ENCODE measurements at regions not wholly inside any gene's neighbourhood (a gene's known extent, or its start where the extent isn't known, plus 50 kb on each side); places are given as distances from the start of the nearest gene placed in this dataset.

- no peak for DNase-seq (ENCODE audit: low read depth)
- H3K4me3 ChIP-seq (ENCODE audit: low read length) = no peak overlapping the region
- no peak for TF ChIP-seq CTCF (conservative IDR thresholded peaks at IDR 0.05; ENCODE audit: low read length)
These were observed 50.5 kb upstream of the ABI3BP start for GRCh38 chr3:101043687-101044078.

DNA sequence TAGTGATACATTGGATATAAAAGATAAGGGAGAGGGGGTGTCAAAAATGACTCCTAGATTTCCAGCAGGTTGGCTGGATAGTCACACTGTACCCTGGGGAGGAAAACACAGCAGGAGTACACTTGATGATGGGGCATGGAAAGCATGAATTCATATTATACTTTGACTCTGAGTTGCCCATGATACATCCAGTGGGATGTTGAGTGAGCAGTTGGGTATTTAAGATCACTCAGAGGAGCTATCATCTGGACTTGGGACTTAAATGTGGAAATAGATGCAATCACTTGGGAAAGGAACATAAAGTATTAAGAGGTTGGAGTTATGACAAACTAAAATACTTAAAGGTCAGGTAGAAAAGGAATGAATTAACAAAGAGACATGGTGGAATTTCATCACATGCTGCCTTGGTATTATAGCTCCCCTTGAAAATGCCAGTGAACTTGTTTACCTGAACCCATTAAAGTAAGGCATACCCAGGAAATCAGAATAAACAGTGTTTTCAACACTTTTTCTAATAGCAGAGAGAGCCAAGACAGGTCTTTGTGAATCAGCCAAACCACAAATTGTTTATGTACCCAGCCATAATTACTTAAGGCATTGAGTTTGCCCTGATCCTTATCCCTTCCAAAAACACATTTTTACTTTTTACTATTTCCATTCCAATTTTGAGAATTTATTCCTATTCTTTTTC, 49.9 kb upstream of the ABI3BP start:
- no peak overlapping the region for H3K4me3 ChIP-seq (ENCODE audit: low read length)
- DNase-seq (ENCODE audit: low read depth) = peak; percentile 62
- no peak for TF ChIP-seq CTCF (conservative IDR thresholded peaks at IDR 0.05; ENCODE audit: low read length)

All from AG10803 (cell line).